ENCODE measurements at regions not wholly inside any gene's neighbourhood (a gene's known extent, or its start where the extent isn't known, plus 50 kb on each side); places are given as distances from the start of the nearest gene placed in this dataset.

DNA sequence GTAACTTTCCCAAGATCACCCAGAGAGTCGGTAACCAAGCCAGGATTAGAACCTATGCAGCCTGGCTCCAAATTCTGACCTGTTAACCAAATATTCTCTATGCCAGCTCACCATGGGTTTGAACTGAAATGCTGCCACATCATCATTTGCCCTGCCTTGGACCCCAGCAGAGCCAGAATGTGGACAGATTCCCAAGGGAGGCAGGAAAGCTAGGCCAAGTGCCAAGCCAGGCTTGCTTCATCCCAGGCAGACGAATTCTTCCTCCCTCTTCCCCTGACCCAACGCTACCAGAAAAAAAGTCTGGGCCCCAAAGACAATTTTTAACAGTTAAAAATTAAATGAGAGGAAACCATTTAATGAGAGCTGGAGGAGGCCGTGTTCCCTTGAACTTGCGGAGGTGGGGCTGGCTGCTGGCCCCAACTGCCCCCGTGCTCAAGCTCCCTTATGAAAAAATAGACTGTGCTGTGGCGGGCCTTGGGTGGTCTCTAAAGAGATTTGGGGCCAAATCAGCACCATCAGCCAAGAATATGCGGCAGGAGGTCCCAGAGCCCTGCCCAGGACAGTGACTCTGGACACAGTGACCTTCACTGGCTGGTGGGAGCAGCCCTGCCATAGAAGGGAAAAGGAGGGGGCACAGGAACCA is 184.1 kb upstream of the SYT13 start:
- Histone ChIP-seq H3K27ac (no peak overlapping the region), H3K9me3 (no peaks in the 10 kb centered on the region), H3K36me3 (no peaks in the 10 kb centered on the region), H3K27me3 (no peaks in the 10 kb centered on the region), H3K4me1 (no peaks in the 10 kb centered on the region), H3K4me3 (no peak overlapping the region)
- no peak for TF ChIP-seq EP300 (IDR thresholded peaks at IDR 0.05)
- TF ChIP-seq POLR2AphosphoS5 (IDR thresholded peaks at IDR 0.05) = no peak
- no peak for TF ChIP-seq CTCF (IDR thresholded peaks at IDR 0.05)
- TF ChIP-seq POLR2A (IDR thresholded peaks at IDR 0.05) = no peak
- 47% methylated on average over 8 of the region's 8 CpGs for WGBS
- DNase-seq (ENCODE audit: low spot score in 2 of 2) = no peak

DNA sequence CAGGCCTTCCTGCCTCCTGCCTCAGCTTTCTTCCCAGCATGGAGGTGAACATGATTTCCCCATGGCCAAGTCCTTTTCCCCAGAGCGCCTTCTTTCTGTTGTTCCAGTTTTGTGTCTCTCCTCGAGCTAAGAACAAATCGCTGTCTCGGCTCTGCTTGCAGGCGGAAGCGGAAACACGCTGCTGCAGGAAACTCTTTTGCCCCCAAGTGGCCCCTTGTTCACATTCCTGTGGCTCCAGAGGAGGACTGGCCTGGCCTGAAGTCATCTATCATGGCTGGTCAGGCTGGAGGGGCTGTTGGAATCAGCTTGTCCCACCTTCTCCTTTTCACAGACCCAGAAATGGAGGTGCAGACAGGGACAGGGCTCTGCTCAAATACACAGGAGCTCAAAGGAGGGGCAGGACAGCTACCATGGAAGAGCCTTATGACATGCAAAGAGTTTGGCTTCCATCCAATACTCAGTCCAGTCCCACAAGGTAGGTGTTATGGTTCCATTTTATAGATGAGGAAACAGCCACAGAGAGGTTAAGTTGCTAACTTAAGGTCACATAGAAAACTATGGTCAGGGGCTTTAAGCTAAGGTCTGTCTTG is 182.2 kb upstream of the SYT13 start:
- H3K27me3 ChIP-seq = no peaks in the 10 kb centered on the region
- WGBS = 45% methylated on average over 7 of the region's 7 CpGs
- TF ChIP-seq EP300 (IDR thresholded peaks at IDR 0.05) (no peak), POLR2AphosphoS5 (IDR thresholded peaks at IDR 0.05) (no peak), CTCF (IDR thresholded peaks at IDR 0.05) (no peak), POLR2A (IDR thresholded peaks at IDR 0.05) (no peak)

DNA sequence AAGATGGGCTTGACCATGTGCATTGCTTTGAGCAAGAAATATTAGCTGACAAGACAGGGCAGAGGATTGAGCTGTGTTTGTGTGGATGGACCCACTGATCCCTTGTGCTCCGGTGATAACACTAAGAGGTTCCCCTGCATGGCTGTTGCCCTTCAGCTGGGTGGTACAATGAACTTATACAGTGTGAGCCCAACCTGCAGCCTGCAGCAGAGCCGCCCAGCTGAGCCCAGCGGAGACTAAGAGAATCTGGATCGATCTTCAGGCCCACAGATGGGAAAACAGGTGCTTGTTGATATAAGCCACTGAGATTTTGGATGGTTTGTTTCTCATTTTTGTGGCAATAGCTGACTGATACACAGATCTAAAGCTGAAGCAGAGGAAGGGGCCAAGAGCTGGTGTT is 177.4 kb upstream of the SYT13 start:
- H3K36me3 ChIP-seq = no peaks in the 10 kb centered on the region
- no peak overlapping the region for H3K27ac ChIP-seq
- no peaks in the 10 kb centered on the region for H3K4me1 ChIP-seq
- H3K27me3 ChIP-seq = peaks cover 9% of the 10 kb centered on the region
- 87% methylated on average over 2 of the region's 4 CpGs for WGBS
- no peak for TF ChIP-seq CTCF (IDR thresholded peaks at IDR 0.05)
- no peak for TF ChIP-seq EP300 (IDR thresholded peaks at IDR 0.05)
- no peak for TF ChIP-seq POLR2A (IDR thresholded peaks at IDR 0.05)
- no peak for TF ChIP-seq POLR2AphosphoS5 (IDR thresholded peaks at IDR 0.05)
- no peak for DNase-seq (ENCODE audit: low spot score in 2 of 2)
- H3K4me3 ChIP-seq = no peak overlapping the region
- no peaks in the 10 kb centered on the region for H3K9me3 ChIP-seq

More for the DNA sequence above, 182.2 kb upstream of the SYT13 start:
- H3K4me3 ChIP-seq = no peak overlapping the region
- H3K27ac ChIP-seq = no peak overlapping the region
- no peak for DNase-seq (ENCODE audit: low spot score in 2 of 2)
- H3K9me3 ChIP-seq = no peaks in the 10 kb centered on the region
- H3K36me3 ChIP-seq = no peaks in the 10 kb centered on the region
- H3K4me1 ChIP-seq = no peaks in the 10 kb centered on the region

- Histone ChIP-seq H3K4me1 (no peaks in the 10 kb centered on the region), H3K4me3 (no peak overlapping the region), H3K27ac (no peak overlapping the region), H3K27me3 (peaks cover 9% of the 10 kb centered on the region), H3K36me3 (no peaks in the 10 kb centered on the region), H3K9me3 (no peaks in the 10 kb centered on the region)
- DNase-seq (ENCODE audit: low spot score in 2 of 2) = no peak
- WGBS = 34% methylated on average over 2 of the region's 2 CpGs
- TF ChIP-seq CTCF (IDR thresholded peaks at IDR 0.05) = no peak
- TF ChIP-seq POLR2AphosphoS5 (IDR thresholded peaks at IDR 0.05) = no peak
- TF ChIP-seq POLR2A (IDR thresholded peaks at IDR 0.05) = no peak
- TF ChIP-seq EP300 (IDR thresholded peaks at IDR 0.05) = no peak
Observed at GRCh38 chr11:45461514-45461913, 175.4 kb upstream of the SYT13 start.

GRCh38 chr11:45459491-45459890 is 173.3 kb upstream of the SYT13 start:
- Histone ChIP-seq H3K36me3 (no peaks in the 10 kb centered on the region), H3K27me3 (peaks cover 9% of the 10 kb centered on the region), H3K4me3 (no peak overlapping the region), H3K9me3 (no peaks in the 10 kb centered on the region), H3K27ac (no peak overlapping the region), H3K4me1 (no peaks in the 10 kb centered on the region)
- DNase-seq (ENCODE audit: low spot score in 2 of 2) = no peak
- 69% methylated on average over 5 of the region's 5 CpGs for WGBS
- TF ChIP-seq EP300 (IDR thresholded peaks at IDR 0.05) (no peak), POLR2A (IDR thresholded peaks at IDR 0.05) (no peak), CTCF (IDR thresholded peaks at IDR 0.05) (no peak), POLR2AphosphoS5 (IDR thresholded peaks at IDR 0.05) (no peak)

Data from suprapubic skin (tissue), 4 donors.